HUDEP-2 (cell line): ENCODE measurements at regions not wholly inside any gene's neighbourhood (a gene's known extent, or its start where the extent isn't known, plus 50 kb on each side); places are given as distances from the start of the nearest gene placed in this dataset.

Source experiments
- DNase-seq, 76 experiments: peaks; one replicate each; lab custom pipeline; 2025; ENCODE audit not compliant: unreplicated experiment in 76 of 76; lab: John Stamatoyannopoulos, UW

DNA sequence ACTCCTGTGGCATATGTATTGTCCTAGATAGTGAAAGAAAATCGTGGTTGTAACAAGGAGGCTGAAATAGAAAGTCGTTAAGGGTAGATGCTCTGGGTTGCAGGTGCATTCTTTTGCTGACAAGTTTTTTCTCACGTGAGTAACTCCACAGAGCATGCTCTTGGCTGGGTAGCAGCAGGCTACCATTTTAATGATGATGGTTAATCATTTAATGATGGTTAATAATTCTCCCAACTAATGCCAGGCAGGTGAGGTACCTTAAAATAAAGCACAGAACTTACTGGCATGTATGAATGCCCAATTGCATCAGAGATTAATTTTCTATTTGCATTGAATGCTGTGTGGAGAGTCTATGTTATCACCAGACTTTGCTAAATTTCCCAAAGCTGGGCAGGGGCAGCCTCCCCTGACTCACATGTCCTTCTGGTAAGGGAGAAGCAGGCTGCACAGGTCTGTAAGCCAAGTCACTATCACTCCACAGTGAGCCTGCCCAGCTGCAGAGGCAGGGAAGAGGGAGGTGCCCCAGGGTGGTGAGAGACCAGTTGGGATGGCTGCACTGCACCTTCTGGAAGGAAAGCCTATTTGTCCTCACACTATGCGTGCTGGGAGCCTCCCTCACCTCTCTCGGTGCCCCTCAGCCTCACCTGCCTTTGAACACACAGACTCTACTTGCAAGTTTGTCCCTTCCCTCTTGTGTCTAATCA is 287.0 kb upstream of the IGFBP3 start:
- no peak for DNase-seq

DNA sequence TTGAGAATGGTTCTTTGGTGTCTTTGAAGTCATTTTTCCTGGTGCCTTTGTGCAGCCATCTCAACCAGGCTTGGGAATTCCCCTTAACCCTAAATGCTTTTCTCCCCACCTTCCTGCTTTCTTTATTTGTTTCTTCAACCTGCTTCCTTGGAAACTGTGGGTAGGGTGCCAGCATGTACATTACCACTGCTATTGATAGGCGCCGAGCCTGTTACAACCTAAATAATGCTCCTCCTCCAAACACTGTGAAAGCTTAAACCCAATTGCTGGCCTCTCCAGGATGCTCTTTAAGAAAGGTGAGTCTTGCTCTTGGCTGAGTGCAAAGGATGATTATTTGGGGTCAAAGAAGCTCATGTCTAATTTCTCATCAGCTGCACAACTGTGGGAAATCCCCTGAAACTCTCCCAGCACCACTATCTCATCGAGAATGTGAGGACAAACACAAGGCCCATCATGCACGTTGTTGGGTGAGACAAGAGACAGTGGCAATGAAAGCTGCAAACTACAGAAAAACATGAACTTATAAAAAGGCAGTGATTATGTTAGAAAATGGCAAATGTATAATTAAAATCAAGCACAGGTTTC is 285.5 kb upstream of the IGFBP3 start:
- DNase-seq, result no peak

DNA sequence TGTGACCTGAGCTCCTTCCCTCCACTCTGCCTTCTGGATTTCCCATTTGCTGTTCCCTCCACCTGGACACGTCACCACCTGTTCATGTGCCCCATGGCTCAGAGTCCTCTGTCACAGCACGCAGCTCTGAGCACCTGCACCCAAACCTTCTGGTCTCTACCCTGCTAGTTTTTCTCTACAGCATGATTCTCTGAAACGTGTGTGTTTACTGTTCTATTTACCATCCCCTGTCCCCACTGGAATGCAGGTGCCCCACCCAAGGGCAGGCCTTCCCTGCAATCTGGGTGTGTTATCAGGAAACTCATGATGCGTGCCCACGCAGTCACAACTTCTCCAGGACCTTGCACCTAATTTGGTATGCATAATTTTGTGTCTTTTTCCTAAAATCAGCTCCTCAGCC is 284.4 kb upstream of the IGFBP3 start:
- no peak for DNase-seq

DNA sequence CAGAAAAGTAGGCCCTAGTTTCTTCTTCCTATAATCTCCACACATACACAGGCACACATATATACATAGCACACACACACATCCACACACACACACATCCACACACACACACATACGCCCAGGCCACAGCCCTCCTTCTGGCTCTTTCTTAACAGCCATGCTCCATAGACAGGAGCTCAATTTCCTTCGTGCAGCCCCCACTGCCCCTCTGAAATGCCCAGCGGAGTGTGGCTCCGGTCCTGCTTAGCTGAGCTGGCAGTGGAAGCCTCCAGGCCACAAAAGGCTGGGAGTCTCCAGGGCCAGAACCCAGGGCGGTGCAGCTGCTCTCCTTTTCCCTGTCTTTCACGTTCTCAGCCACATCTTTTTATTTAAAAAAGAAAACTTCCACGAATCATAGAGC is 282.9 kb upstream of the IGFBP3 start:
- DNase-seq, result no peak

DNA sequence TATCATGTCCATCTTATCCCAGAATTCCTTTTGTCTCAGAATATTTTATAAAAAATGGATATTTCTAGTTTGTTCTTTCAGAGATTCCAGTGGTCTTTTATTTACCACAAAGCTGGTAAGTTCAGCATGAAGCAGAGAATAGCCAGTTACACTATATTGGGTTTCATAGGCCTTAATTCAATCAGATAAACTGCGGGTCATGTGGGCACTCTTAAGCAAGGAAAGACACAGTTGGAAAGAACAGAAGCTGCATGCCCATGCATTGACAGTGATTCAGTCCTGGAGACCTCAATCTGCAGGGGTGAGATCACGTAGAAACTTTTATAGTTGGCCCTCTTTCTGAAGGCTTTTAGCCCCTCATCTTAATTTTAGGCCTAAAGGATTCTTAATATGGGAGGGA is 281.3 kb upstream of the IGFBP3 start:
- no peak for DNase-seq

DNA sequence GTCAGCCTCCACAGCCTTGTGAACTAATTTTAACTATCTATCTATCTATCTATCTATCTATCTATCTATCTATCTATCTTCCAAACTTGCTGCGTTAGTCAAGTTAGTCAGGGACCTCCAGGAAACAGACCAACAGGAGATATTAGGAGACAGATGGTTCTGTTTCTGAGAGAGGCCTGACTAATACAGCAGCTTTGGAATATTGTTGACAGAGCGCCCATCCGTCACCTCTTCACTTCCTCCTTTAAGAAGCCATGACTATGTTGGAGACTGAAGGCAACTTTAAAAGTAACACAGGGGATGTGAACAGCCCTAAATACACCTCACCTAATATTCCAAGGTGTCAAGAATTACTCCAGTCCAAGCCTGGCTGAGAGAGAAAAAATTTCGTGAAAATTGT is 280.9 kb upstream of the IGFBP3 start:
- no peak for DNase-seq

DNA sequence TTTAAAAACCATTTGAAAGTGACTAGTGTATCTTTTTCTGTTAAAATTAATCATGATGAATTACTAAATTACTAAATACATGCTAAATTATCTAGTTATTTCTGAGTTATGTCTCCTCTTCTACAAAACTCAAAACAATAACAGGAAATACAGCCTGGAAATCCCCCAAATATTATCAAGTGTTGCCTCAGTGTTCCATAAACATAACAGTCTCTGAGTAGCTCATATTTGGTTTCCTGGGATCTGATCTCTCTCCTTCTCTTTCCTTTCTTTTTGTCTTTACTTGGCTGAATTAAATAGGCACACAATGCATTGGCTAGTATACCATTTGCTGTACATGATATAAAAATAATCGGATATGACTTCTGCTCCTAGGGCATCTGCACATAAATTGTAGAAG is 277.6 kb upstream of the IGFBP3 start:
- DNase-seq, result no peak

DNA sequence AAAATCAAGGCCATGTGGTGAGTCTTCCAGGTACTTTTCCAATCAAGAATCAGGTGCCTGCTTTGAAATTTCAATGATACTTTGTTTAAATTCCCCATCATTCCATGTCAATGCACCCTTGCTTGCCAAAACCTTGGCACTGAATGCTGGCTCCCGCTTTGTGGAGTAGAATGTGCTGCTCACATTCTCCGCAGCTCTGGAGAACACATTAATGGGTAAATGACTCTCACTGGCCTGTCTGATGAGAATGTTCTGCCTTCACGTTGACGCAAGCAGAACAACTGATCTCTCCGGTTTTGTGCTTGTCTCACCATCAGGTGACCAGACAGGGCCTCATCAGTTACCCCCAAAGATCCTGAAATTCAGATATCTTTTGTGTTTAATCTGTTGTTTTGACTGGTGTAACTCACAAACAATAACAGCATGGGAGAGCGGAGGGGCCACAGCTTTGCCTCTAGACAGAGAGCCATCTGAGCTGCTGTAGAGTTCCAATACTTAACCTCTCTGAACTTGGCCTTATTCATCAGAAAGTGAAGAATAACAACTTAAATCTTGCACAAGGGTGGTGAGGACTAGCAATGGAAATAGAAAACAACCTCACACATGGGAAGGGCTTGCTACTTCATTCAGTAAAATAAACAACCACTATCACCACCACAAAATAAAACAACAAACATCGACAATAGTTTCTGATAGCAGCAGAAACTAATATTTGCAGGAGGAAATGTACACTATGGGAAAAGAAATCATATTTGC is 276.9 kb upstream of the IGFBP3 start:
- no peak for DNase-seq

DNA sequence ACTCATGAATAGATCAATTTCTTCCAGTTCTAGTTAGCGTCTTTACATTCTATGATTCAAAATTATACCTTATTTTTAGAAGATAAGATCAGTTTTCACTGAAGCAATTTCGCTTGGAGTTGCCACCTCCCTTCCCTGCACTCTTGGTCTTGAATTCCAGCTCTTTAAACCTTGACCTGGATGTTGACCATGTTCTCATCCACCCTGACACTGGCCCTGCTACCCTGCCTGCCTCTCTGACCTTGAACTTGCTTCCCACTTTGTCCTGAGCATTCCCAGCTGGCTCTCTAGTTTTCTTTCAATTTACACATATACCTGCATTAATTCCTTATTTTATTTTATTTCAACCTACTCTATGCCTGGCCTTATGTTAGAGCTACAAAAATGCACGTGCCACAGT is 274.9 kb upstream of the IGFBP3 start:
- DNase-seq, result no peak

DNA sequence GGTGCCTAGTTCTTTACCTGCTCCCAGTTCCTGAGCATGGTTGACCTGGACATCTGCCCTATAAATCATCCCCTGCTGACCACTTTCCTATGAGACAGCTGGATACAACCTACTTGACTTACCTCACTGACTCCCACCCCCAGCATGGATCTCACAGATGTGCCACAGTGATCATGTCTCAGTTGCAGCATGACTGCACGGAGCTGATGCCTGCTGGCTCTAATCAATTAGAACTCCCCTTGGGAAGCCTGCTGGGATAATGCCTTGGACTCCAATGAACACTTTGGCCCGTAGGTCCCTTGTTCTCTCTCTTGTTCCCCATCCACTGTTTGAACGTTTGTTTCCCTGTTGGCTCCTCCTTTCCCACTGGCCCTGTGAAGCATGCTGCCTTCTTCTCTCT is 271.2 kb upstream of the IGFBP3 start:
- DNase-seq, result no peak

DNA sequence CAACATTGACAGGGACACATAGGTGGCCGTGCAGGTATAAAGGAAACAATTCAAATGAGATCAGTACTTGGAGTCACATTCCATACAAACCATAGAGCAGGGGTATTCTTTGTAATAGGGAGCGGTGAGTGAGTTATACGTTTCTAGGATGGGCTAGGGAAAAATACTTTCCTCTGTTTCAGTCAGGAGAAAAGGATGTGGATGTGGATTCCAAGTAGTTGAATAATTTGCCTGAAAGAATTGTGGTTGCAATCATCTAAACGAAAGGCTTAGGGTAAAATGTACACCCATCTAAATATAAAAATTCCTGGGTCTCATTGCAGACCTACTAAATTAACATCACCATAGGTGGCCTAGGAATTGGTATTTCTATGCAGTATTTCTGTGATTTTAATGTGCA is 270.7 kb upstream of the IGFBP3 start:
- no peak for DNase-seq

DNA sequence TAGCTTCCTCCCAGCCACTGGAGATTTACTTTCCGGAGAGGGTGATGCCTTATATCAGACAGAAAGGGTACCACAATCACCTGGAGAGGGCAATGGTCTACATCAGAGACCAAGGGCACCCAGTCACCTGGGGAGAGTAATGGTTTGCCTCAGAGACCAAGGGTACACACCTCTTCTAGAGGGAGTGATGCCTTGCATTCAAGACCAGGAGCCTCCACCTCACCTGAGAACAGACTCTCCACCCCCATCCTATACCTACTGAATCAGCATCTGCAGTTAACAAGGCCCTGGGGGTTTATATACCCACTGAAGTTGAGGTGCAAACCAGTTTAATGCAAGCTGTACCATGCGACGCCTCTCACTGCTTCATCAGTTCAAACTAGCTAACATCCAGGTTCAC is 270.2 kb upstream of the IGFBP3 start:
- DNase-seq, result no peak

DNA sequence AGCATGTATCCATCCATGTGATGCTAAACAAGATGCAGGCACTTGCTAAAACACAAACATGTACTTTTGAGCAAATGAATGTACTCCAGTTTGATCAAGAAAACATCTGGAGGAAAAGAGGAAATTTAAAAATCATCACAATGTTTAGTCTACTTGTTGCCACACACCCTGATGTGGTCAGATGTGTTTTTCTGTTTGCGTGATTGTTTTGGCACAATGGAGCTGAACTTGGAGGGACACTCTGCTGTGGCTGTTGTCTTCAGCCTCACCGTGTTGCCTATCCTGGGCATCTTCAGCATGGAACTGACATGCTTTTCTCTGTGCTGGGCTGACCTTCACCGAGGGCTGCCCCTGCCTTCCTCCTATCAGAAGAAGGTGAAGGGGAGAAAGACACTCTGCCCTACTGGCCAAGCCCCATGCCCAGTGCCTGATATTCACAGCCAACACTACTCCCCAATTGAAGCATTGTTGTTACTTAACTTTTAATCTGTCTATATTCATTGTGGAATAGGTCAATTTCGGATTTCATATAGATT is 268.3 kb upstream of the IGFBP3 start:
- no peak for DNase-seq

DNA sequence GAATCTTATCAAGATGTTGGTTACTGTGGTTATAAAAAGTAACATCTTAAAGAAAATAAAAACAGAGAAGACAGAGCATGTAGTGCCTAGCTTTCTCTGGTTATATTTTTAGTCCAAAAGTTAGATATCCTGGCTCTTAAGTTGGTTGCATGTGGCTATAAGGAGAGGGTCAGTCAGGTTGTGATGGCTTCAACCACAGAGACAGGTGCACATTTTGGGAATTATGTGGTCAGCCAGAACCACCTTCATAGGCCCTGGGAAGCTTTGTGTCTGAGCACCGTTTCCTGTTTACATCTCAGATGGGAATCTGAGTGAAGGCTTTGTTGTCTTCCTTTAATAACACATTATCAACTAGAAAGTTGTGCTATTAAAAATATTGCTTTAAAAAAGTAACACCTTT is 265.1 kb upstream of the IGFBP3 start:
- no peak for DNase-seq

DNA sequence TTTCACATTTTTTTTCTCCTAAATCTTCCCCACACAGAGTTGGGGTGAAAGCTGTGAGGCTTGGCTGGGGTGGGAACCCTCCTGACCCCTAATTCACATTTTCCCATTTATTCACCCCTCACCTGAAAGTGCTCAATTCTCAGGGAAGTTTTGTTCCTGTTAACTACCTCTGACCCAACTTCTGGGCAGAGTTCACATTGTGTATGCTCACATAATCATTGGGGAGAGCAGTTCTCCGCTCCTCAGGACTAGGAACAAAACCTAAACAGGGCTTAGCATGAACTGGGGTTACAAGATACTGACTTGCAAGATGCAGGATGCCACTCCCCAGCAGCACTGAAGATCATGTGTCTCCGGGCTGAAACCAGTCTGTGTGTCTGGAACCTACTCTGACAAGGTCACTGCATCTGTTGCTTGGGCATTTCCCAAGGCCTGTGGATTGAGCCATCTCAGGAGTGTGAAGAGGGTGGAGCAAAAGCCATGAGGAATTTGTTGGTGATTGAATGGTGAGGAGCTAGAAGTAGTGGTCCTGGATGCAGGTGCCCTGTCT is 258.1 kb upstream of the IGFBP3 start:
- no peak for DNase-seq

DNA sequence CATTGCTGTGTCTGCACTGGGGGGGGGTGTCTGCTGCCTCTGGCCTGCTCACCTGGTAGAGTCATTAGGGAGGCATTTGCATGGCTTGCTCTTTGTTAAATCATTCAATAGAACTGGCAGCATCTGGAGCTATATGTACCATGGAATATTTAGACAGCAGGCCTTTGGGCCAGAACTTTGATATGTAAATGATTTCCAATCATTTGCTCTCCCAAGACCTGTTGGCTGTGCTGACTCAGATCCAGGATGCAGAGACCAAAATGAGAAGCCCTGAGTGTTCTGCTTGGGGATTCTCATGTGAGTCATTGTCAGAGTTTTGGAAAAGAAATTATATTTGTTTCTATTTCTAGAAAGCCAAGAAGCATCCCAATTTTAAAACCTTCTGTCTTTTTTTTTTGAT is 257.6 kb upstream of the IGFBP3 start:
- no peak for DNase-seq

DNA sequence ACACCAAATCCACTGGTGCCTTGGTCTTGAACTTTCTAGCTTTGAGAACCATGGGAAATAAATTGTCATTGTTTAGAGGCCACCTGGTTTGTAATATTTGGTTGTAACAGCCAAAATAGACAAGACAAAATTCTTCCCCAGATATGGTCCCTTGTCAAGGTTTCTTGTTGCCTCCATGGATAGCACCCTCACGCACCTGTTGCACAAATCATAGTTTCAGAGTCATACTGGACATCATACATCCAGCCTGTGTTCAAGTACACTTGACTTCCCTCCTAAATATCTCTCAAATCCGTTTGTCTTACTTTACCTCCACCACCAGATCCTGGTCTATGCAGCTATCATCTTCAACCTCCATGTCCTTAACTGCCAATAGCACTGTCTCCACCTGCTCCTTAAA is 256.7 kb upstream of the IGFBP3 start:
- DNase-seq, result no peak

DNA sequence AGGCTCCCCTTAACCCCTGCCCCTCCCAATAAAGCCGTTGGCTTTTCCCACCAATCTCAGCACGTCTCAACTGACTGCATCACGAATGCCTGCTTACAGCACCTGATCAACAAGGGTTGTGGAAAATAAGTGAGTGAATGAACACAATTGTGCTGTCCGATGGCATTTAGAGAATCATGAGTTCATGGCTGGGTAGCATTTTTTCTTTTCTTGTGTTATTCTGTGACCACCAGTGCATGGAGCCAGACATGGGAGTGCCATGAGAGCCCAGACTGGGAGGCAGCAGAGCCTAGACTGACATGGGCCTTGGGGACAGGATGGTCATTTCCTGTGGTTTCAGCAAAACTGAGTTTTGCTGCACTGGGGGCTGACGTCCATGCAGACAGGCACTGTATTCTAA is 254.1 kb upstream of the IGFBP3 start:
- DNase-seq, result no peak

DNA sequence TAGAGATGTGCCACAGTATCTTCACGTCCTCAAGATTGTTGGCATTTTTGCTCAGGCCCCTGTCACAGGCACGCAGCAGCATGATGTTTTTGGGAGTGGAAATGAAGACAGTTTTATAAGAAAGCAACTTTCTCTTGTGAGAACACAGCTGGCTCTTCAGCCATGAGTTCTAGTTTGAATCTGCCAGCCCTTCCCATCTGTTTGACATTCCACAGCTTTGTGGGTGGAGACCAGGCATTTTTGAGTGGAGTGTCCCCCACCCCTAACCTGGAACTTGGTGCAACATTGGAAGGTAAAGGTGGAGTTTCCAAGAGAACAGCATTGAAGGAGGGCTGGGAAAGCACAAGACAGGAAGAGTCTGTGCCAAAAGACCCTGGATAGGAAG is 253.1 kb upstream of the IGFBP3 start:
- no peak for DNase-seq

DNA sequence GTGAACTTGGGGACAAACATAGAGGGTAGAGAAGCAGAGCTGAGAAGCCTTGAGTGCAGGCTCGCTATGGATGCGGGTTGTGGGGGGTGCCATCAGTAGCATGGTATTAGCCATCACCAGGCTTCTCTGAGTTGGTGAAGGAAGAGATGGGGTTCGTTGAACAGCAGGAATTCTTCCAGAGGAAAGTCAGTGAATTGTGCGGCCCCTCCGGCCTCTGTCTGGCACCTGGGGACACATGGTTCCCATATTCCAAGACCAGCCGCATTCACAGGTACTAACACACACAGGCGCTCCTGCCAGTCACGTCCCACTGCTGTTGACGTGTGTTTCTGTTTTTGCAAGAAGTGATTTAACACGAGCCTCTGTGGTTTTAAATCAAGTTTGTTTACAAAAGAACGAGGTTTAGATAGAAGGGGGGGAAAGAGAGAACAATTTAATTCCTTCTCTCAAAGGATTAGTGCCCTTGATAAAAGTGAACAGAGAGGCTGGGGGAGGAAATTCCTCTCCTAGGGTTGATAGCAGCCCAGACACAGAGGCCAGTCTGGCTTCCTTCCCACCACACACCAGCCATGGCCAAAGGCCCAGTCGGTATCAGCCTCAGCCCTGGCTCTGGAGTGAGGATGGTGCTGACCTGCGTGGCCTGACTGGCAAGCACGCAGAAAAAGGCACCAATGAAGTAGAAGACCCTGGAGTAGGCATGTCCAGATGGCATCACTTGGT is 252.6 kb upstream of the IGFBP3 start:
- DNase-seq, result no peak

DNA sequence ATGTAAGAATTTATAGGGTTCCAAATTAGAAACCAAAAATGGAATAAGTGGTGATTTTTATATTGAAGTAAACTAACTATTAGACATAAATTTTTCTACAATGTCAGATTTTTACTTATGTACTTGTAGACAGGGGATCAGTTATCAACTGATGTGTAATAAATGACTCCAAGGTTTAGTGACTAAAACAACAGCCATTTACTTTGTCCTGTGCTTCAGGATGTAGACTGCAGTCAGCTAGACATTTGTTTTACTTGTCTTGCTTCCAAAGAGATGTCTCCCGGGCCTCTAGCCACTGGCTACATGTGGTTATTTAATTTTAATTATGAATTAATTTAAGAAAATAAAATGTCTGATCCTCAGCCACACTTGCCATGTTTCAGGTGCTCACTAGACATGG is 249.7 kb upstream of the IGFBP3 start:
- no peak for DNase-seq
